HG03457 (cell line): ENCODE measurements at regions not wholly inside any gene's neighbourhood (a gene's known extent, or its start where the extent isn't known, plus 50 kb on each side); places are given as distances from the start of the nearest gene placed in this dataset.

Experiments
- ATAC-seq: cut with Tn5 transposase; IDR thresholded peaks from one replicate; pipeline ENCODE4 v1.9.1; 2021; ENCODE audit warnings: moderate number of reproducible peaks; ENCODE audit not compliant: unreplicated experiment

DNA sequence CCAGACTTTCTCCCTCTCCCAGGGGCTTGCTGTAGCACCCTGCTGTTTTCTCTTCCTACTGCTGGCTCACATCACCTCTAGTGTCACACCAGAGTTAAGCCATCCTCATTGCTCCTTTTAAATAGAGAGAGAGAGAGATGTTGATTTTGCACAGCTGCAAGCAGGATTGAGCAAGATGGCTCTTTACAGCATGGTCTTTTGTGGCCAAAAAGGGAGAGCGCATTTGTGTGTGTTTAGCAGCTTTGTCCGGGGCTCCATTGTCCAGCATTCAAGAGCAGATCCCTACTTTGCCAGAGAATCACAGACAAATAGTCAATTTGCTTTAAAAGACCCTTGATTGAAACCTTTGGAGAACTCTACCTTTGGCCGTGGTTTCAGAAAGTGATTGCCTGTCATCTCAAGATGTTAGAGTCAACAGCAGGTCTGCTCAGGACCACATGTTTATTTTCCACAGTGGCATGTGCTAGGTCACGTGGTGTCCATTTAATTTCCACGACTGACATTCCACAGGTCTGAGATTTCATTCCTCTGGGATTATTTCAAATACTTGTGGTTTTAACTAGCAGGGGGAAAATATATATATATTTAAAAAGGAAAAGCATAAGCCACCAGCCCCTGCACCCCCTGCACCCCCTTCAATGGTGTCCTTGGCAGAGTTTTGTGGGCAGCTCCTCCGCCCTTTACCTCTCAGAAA lies 359.9 kb upstream of the SLC14A2 start:
- no peak for ATAC-seq

DNA sequence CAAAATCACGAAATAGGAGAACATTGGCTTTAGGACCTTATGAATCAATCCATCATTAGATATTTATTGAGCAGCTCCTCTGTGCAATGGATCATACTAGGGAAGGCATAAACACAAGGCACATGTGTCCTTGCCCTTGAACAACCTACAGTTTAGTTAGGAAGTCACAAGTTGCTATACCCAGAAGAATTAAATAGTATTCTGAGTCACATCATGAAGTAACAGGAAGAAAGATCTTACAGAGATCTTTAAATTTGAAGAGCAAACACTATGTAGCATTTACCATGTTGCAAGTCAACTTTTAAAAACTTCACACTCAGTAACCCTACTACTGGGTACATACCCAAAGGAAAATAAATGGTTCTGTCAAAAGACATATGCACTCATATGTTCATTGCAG lies 355.2 kb upstream of the SLC14A2 start:
- ATAC-seq, result no peak

DNA sequence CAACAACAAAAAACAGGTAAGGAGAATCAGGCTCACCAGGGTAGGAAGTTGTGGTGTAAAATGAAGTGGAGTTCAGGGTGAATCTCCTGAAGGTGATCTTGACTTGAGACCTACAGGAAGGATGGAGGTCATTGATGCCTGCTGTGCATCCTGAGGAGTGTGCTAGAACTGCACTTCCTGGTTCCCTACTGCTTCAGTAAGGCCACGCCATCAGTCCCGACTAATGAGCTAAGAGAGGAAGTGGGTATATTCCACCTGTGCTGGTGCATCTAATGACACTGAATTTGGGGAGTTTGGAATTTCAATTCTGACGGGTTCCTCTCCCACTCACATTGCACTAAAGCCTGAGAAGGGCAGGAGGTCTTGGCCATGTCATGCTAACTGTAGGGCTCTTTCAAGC lies 349.3 kb upstream of the SLC14A2 start:
- ATAC-seq, result no peak

DNA sequence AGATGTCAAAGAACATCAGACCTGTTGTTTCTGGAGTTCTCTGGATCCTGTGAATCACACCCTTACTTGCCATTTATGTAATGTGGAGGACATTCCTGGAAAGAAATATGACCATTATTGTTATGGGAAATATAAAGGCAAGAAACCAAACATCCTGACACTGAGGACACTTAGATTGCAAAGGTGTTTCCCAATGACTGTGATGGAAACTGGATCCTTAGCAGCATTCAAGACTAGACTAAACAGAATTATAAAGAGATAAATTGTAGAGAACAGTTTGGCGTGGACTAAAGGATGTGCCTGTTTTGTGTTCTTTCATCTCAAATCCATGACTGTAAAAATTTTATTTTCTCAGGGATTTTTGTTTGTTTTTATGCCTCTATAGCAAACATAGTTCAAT lies 347.7 kb upstream of the SLC14A2 start:
- no peak for ATAC-seq

DNA sequence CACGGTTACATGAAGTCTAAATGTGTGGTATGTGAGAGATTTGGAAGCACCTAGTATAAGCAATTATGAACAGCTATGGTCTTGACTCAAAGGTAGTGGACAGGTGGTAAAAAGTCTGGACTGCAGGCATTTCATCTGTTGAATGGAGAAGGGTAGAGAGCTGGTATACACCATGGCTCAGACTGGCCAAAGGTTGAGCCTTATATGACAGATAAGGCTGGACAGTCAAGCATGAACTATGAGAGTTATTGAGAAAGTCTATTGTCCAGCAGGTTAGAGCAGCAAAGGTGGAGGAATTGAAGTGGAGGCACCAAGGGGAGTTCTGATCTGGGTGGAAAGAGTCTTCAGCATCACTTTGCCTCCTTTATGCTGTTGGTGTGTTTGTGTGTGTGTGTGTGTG lies 346.7 kb upstream of the SLC14A2 start:
- no peak for ATAC-seq

DNA sequence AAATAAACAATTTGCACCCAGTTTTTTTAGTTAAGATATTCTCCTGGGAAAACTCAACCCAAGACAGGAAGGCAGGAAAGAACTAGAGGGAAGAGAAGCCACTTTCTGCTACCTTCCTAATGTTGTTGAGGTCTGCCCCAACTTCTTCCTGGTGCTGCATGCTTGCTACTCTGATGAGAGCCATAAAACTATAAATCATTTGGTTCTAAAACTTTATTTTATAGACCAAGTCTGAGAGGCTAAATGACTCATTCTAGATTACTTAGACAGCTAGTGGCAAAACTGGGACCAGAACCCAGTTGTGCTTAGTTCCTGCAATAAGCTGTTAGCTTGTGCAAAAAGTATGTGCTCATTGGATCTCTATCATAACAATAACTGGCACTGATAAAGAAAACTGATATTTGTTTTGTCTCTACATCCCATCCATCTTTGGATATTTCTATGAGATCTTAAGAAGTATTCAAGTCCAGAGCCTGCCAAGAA lies 344.9 kb upstream of the SLC14A2 start:
- no peak for ATAC-seq

DNA sequence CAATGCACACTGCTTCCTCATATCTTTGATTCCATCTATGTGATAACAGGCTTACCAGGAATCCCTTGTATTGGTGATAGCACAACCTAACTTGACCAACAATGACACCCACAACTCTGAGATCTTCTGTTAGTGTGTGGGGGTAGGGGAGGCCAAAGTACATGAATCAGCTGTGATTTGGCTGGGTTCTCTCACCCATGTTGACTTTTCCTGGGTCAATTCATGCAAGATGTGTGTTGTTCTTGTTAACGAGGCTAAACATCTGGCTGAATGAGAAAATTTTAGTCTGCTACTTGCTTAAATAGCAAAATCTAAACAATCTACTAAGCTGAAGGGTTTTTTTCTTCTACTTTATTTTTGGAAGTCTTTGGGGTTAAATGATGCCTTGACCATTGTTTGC lies 341.2 kb upstream of the SLC14A2 start:
- no peak for ATAC-seq

DNA sequence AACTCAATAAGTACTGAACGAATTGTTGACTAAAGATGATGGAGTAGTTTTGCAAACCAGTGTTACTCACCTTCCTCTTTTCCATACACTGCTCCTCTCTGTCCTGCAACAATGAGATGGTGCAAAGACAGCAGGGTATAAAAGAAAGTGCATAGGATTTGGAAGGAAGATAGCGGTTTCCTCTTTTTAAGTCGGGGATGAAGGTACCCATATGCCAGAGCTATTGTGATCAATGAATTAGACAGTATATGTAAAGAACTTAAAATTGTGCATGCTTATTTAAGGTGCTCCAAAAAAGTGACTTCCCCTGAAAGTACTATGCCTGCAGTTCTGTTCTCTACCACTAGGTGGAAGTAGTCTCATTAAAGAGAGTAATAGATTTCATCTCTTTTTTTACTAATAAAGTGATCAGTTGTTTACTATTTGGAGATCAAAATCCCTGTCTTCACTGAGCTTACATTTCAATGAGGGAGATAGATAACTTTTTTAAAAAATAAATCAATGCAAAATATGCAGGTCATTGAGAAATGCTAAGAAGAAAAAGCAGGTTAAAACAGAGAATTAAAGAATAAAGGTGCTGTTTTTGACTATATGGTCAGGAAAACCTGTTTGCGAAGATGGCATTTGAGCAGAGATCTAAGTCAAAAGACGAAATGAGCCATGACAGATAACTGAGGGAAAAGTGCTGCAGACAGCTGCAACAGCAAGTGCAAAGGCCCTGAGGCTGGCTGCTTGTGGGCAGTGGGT lies 339.7 kb upstream of the SLC14A2 start:
- ATAC-seq, result no peak

DNA sequence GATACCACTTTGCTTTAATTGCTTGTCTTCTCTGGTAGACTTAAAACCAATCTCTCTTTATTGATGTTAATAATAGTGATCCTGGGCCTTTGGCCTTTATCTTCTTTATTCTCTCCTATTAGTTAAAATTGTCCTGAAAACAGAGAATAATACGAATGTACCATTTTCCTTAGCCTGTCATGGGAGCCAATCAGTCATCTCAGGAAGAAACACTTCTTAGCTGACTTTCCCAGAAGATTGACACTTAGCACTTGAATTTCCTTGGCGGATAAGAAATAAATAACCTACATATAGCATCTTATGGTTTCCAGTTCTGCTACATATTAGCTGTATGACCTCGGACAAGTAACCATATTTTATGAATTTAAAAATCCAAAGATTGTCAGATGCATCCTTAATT lies 338.4 kb upstream of the SLC14A2 start:
- no peak for ATAC-seq

DNA sequence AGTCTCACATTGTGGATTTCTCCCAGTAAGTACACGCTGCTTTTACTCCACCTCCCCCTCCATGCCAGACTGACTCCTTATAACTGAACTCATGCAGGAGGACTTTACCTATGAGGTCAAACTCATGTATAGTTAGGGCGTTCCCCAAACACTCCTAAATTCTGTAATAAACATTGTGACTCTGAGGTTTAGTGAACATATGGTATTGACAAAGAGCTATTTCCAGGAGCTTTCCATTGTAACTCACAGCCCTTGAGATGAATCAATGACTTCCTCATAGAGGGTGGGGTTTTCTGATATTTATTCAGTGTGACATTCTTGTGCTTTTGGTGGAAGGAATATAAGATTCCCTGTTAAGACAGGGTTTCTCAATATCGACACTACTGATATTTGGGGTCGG lies 337.4 kb upstream of the SLC14A2 start:
- no peak for ATAC-seq

DNA sequence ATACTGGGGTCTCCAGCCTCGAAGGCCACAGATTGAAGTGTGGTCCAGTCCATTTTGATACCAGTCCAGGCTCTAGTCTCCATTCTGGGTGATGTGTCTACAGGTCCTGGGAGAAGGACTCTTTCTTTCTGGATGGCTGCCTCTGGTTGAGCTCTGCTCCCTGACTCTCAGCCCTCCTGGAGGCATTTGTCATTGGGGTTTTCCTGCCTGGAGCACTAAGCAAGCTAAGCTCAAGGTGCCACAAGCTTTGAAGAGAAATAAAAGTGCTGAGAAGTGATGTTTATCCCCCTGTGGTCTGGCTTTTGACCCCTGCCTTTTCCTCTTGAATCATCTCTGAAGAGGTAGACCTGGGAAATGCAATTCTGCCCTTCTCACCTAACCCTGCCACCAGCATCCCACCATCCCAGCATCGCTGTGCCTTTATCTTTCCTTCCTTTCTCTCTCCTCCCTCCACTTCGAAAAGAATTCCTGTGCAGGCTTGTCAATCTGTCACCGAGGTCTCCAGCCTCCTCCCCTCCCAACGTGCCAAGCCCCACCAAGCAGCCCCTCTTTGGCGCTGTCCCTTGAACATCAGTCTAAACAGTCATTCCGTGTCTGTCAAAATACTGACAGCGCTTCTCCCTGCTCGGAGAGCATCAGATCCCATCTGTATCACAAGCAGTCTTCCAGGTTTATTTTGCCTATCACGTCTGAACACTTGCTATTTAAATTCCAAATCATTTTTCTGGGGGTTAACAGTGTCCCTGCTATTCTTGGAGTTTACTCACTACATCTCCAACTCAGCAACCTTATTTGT lies 334.6 kb upstream of the SLC14A2 start:
- no peak for ATAC-seq

DNA sequence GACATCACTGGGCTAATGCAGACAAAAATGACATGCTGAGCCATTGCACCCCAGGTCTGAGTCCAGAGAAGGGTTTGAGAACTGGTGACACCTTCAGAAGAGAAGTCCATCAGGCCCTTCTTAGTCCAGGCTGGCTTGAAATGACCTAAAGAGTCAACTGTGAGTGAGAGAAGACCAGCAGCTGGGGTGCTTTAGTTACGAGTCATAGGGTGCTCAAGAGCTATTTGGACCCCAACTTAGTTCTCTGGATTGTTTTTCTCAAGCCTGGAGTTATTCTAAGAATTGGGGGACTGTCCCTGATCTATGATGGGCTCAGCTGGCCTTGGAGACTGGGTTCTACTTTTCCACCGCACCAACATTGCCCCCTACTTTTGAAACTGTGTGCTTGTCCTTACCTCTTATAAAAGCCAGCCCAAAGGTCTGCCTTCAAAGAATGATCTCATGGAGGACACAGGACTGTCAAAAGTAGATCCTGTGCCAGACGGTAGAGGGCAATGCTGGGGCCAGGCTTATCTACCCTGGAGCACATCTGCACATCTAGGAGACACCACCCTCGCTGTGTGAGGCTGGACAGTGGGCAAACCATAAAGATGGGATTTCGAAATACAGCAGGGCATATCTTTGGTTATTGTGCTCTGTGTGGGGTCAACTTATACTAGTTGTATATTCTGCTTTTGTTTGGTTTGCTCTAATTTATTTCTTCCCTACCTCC lies 333.0 kb upstream of the SLC14A2 start:
- ATAC-seq, result no peak

DNA sequence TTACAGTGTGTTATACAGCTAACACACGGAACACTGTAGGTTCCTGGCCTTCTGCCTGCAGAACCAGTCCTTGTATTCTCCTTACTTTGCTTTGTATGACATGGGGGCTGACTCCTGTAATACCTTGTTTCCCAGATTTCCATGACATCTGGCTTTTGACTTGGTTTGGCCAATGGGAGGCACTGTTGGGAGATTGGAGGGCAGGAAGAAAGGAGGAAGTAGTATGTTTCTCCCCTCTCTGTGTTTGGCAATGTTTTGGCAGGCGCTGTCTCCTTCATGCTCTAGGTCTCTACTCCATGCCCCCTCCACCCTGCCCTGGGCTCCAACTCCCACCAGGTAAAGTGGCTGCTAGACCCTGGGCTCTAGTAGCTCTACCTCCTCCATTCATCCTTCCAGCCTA lies 331.1 kb upstream of the SLC14A2 start:
- no peak for ATAC-seq

DNA sequence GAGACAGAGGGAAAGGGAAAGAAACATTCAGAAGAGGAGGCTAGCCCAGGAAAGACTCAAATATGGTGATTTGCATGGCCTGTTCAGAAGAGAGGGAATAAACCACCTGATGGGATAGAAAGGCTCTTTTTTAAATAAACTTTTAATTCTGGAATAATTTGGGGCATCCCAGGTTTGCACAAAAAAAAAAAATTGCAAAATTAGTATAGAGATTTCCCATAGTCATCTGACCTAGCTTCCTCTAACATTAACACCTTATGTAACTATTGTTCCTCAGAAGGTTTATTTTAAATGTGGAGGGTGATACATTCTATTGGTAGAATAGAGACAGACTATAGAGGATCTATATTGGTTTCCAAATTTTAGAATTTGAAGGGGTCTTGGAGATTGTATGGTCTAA lies 330.4 kb upstream of the SLC14A2 start:
- no peak for ATAC-seq

DNA sequence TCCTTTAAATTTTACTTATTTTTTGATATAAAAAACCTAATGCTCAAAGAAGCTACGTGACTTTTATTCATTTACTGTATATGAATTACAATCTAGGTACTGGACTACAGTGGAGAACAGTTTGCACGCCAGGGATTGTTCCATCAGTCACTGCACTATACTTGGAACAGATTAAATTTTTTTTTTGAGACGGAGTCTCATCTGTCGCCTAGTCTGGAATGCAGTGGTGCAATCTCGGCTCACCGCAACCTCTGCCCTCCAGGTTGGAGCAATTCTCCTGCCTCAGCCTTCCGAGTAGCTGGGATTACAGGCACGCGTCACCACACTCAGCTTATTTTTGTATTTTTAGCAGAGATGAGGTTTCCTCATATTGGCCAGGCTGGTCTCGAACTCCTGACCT lies 330.0 kb upstream of the SLC14A2 start:
- ATAC-seq, result no peak

DNA sequence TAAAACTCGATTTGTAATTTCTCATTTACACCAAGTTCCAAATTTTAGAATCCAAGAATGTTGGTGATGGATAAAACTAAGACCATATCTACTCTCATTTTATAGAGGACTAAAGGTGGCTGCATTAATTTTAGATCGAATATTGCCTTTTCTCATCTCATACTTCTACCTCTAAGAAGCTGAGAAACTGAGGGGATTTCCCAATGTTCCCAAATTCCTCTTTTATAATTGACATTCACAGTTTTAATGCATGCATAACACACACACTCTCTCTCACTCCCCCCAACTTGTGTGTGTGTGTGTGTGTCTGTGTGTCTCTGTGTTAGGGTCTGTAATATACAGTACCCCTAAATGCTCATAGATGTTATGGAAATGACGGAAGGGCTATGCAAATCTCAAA lies 328.8 kb upstream of the SLC14A2 start:
- ATAC-seq, result no peak

DNA sequence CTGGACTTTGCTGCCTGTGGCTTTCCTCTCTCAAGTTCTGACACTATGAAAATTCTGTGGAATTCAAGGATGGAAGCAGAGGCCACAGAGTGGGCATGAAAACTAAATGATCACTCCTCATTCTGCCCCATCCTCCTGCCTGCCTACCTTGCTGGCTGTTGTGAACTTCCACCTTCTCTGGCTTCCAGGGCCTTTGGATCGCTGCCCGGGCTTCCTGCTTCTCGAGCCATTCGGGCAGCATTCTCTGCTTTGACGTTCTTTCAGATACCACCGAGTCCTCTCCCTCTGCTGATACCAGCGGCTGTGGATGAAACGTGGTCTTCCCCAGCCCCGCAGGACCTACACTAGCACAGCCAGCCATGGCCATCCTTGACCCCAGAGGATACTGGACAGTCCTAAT lies 327.7 kb upstream of the SLC14A2 start:
- ATAC-seq, result no peak

DNA sequence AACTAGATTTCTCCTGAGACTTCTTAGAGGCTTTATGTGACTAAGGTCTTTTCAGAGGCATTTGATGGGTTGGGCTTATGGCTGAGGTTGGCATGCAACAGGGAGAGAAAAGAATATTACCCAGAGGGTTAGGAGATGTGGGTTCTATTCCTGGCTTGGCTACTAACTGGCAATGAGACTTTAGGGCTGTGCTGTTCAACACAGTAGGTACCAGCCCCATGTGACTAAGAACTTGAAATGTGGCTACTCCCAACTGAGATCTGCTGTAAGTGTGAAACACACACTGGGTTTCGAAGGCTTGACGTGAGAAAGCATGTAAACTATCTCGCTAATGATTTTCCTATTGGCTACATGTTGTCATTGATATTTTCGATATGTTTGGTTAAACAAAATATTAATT lies 324.9 kb upstream of the SLC14A2 start:
- ATAC-seq, result no peak

DNA sequence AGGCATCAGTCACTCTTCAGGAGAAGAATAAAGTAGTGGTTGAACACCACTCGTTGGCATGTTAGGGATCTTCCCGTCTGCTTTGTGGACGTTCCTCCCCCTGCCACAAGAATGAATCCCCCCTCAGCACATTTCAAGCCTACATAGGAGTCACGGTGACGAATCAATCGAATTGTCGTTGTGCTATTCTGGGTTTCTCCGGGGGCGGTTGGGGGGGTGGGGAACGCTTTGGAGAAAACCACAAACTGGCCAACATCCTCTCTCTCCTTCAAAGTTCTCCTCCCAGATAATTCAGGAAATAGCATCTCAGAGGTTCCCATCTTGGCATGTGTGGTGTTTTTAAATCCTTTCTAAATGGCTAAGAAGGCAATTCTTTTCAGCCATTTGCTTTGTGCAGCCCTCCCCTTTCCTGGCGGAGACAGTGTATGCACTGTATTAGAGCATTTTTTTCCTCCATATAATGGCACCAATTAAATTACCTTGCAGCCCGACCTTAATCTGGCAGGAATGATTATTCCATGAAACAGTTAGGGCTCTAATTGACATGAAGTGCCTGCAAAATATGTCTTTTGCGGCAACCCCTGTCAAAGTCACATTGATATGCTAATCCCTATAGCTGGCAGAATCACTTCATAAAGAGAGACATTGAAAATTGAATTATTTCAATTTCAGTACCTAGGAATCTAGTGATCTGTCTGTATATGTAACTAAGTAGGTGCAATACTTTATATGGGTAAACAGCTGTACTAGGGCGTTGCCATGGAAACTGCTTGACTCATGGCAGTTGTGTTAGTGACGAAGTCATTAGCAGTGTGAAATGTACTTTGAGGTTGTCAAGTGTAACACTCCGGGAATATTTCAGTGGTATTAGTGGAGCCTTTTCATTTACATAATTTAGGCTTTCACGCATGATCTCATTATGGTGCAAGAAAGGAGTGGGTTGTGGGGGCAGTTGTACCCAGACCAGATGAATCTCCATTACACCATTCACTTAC lies 323.4 kb upstream of the SLC14A2 start:
- ATAC-seq, result no peak

DNA sequence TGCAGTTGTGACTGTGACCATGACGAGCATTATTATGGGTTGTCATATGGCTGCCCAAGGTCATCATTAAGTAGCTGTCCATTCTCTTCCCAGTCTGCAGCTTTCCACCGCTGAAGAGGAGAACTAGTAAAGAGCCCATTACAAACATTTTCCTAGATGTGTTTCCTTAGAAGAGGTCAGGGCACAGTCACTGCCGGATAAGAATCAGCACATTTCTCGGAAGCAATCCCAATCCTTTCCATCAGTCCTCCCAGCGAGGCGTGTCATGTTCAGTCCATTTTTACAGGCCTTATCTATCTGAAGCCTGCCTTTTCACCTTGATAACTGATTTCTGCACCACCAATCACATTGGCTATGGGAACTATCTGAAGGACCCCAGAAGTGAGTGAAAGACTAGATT lies 319.9 kb upstream of the SLC14A2 start:
- ATAC-seq, result no peak
